Mammary epithelial cell (primary cell): ENCODE measurements at regions not wholly inside any gene's neighbourhood (a gene's known extent, or its start where the extent isn't known, plus 50 kb on each side); places are given as distances from the start of the nearest gene placed in this dataset.

Experiments
- EZH2 ChIP-seq: IDR thresholded peaks from 2 replicates; pipeline ENCODE4 v1.6.1; 2012; ENCODE audit warnings: low read length, inconsistent platforms, borderline replicate concordance
- TF ChIP-seq, protein P1 (sequence below), 2 donors: IDR thresholded peaks in 1 of 2; conservative IDR thresholded peaks in 1 of 2; 2 replicates each; pipeline ENCODE4 v1.5.1; 2011 to 2012; ENCODE audit warnings: inconsistent platforms in 2 of 2, low read length in 2 of 2, mild to moderate bottlenecking in 2 of 2, control low read depth in 1 of 2, low read depth in 1 of 2; ENCODE audit not compliant: insufficient read depth in 1 of 2; ENCODE audit errors: extremely low read depth in 1 of 2

DNA sequence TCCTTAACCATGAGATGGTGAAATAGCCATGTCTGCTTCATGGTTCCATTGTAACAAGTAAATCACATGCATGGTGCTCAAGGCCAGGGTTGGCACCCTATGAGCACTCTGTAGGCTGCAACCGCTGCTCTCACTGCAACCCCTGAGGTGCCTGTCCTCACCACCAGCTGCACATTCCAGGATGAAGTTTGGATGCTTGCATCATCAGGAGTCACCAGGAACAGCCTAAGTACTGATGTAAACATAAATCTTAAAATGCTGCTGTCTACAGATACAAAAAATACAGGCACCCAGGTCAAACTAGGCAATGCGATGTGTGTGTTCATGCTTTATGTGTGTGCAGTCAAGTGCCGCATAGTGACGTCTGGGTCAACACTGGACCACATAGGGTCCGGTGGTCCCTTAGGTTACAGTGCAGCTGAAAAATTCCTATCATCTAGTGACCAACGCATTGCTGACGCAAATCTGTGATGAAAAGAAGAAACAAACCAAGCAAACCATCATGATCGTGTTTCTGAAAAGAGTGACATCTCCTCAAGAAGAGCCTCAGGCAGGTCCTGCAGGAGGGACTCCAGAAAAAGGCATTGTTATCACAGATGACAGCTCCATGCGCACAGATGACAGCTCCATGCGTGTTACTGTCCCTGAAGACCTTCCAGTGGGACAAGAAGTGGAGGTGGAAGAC lies 234.8 kb downstream of the AUH start:
- TF ChIP-seq, protein P1, sequence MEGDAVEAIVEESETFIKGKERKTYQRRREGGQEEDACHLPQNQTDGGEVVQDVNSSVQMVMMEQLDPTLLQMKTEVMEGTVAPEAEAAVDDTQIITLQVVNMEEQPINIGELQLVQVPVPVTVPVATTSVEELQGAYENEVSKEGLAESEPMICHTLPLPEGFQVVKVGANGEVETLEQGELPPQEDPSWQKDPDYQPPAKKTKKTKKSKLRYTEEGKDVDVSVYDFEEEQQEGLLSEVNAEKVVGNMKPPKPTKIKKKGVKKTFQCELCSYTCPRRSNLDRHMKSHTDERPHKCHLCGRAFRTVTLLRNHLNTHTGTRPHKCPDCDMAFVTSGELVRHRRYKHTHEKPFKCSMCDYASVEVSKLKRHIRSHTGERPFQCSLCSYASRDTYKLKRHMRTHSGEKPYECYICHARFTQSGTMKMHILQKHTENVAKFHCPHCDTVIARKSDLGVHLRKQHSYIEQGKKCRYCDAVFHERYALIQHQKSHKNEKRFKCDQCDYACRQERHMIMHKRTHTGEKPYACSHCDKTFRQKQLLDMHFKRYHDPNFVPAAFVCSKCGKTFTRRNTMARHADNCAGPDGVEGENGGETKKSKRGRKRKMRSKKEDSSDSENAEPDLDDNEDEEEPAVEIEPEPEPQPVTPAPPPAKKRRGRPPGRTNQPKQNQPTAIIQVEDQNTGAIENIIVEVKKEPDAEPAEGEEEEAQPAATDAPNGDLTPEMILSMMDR (conservative IDR thresholded peaks at IDR 0.05 in 1 of 2, IDR thresholded peaks at IDR 0.05 in 1 of 2; ENCODE audit: extremely low read depth in 1 of 2, insufficient read depth in 1 of 2, low read depth in 1 of 2, low read length in 2 of 2) = no peak
- TF ChIP-seq EZH2 = no peak
